Immature natural killer cell (primary cell): ENCODE measurements at regions not wholly inside any gene's neighbourhood (a gene's known extent, or its start where the extent isn't known, plus 50 kb on each side); places are given as distances from the start of the nearest gene placed in this dataset.
"Not testable (repeated sequence)": the region's sequence is repeated elsewhere in the genome, so short reads cannot be mapped to it uniquely, and the experiment has no call there.

Source experiments
- DNase-seq, 3 donors: peaks; one replicate each; pipeline ENCODE4 v3.0.0; 2022; ENCODE audit warnings: mixed read lengths in 1 of 3
- H3K27ac Mint-ChIP-seq, 6 donors: one replicate each; pipeline ENCODE4 v1.8.0; 2020; ENCODE audit warnings: mixed read lengths in 6 of 6, mild to moderate bottlenecking in 5 of 6, inconsistent platforms in 4 of 6, moderate library complexity in 3 of 6
- H3K27me3 Mint-ChIP-seq, 3 donors: one replicate each; pipeline ENCODE4 v1.8.0; 2020 to 2021; ENCODE audit warnings: low read depth in 3 of 3, mild to moderate bottlenecking in 3 of 3, mixed read lengths in 3 of 3, moderate library complexity in 3 of 3, inconsistent platforms in 1 of 3
- H3K36me3 Mint-ChIP-seq, 3 donors: one replicate each; pipeline ENCODE4 v1.8.0; 2020; ENCODE audit warnings: mixed read lengths in 3 of 3, inconsistent platforms in 2 of 3, mild to moderate bottlenecking in 2 of 3
- H3K4me1 Mint-ChIP-seq, 2 donors: one replicate each; pipeline ENCODE4 v1.8.0; 2020; ENCODE audit warnings: inconsistent platforms in 2 of 2, mild to moderate bottlenecking in 2 of 2, mixed read lengths in 2 of 2, moderate library complexity in 1 of 2
- H3K4me3 Mint-ChIP-seq, 5 donors: one replicate each; pipeline ENCODE4 v1.8.0; 2020; ENCODE audit warnings: mild to moderate bottlenecking in 5 of 5, mixed read lengths in 5 of 5, inconsistent platforms in 3 of 5, moderate library complexity in 3 of 5
- H3K9me3 Mint-ChIP-seq, 6 donors: one replicate each; pipeline ENCODE4 v1.8.0; 2020; ENCODE audit warnings: mild to moderate bottlenecking in 6 of 6, mixed read lengths in 6 of 6, inconsistent platforms in 4 of 6, moderate library complexity in 3 of 6

GRCh38 chr3:61460636-61461035 lies 100.7 kb upstream of the PTPRG start:
- Mint-ChIP-seq H3K9me3 (peaks cover 0 to 23% (median under 1%) of the 10 kb centered on the region in 6 donors), H3K27me3 (peaks cover 0 to 2% (median under 1%) of the 10 kb centered on the region in 3 donors), H3K4me3 (no peak overlapping the region), H3K36me3 (no peaks in the 10 kb centered on the region), H3K27ac (no peak overlapping the region), H3K4me1 (no peaks in the 10 kb centered on the region)
- DNase-seq: no peak

- Mint-ChIP-seq H3K4me3 (no peak overlapping the region), H3K4me1 (no peaks in the 10 kb centered on the region)
These were observed 98.2 kb upstream of the PTPRG start for GRCh38 chr3:61463191-61463590.

GRCh38 chr3:61464518-61465140 lies 96.7 kb upstream of the PTPRG start:
- H3K4me3 Mint-ChIP-seq: no peak overlapping the region
- peaks cover 0 to 3% (median 2%) of the 10 kb centered on the region in 3 donors for H3K27me3 Mint-ChIP-seq
- H3K9me3 Mint-ChIP-seq: peaks cover 0 to 15% (median 0%) of the 10 kb centered on the region in 6 donors
- no peak overlapping the region for H3K27ac Mint-ChIP-seq
- no peaks in the 10 kb centered on the region for H3K4me1 Mint-ChIP-seq
- no peaks in the 10 kb centered on the region for H3K36me3 Mint-ChIP-seq
- DNase-seq: no peak

More at GRCh38 chr3:61463191-61463590, 98.2 kb upstream of the PTPRG start:
- DNase-seq: no peak
- H3K27me3 Mint-ChIP-seq: peaks cover 0 to 3% (median 2%) of the 10 kb centered on the region in 3 donors
- no peak overlapping the region for H3K27ac Mint-ChIP-seq
- no peaks in the 10 kb centered on the region for H3K36me3 Mint-ChIP-seq
- H3K9me3 Mint-ChIP-seq: peaks cover 0 to 23% (median 0%) of the 10 kb centered on the region in 6 donors

GRCh38 chr3:61466357-61466756 lies 95.0 kb upstream of the PTPRG start:
- Mint-ChIP-seq H3K4me3 (no peak overlapping the region), H3K9me3 (peaks cover 0 to 7% (median 0%) of the 10 kb centered on the region in 6 donors), H3K27me3 (peaks cover 0 to 3% (median 2%) of the 10 kb centered on the region in 3 donors), H3K27ac (no peak overlapping the region), H3K36me3 (no peaks in the 10 kb centered on the region), H3K4me1 (no peaks in the 10 kb centered on the region)
- no peak for DNase-seq

GRCh38 chr3:61483997-61484396 lies 77.4 kb upstream of the PTPRG start:
- Mint-ChIP-seq H3K4me1 (no peaks in the 10 kb centered on the region), H3K27me3 (no peaks in the 10 kb centered on the region), H3K36me3 (no peaks in the 10 kb centered on the region), H3K9me3 (peaks cover 0 to 7% (median 3%) of the 10 kb centered on the region in 6 donors), H3K4me3 (no peak overlapping the region), H3K27ac (no peak overlapping the region)
- DNase-seq: no peak

GRCh38 chr3:61493339-61493738 lies 68.0 kb upstream of the PTPRG start:
- Mint-ChIP-seq H3K4me1 (no peaks in the 10 kb centered on the region), H3K27ac (no peak overlapping the region), H3K27me3 (peaks cover 0 to 2% (median 0%) of the 10 kb centered on the region in 3 donors), H3K36me3 (no peaks in the 10 kb centered on the region), H3K9me3 (peaks cover 0 to 12% (median 3%) of the 10 kb centered on the region in 6 donors), H3K4me3 (no peak overlapping the region)
- no peak for DNase-seq

- not testable (repeated sequence) for H3K27ac Mint-ChIP-seq, H3K27me3 Mint-ChIP-seq, DNase-seq, H3K4me3 Mint-ChIP-seq, H3K36me3 Mint-ChIP-seq, H3K4me1 Mint-ChIP-seq
- H3K9me3 Mint-ChIP-seq: peaks cover 0 to 13% (median 3%) of the 10 kb centered on the region in 6 donors
These were observed 67.1 kb upstream of the PTPRG start for GRCh38 chr3:61494309-61494708.

GRCh38 chr3:61497463-61497862 lies 63.9 kb upstream of the PTPRG start:
- Mint-ChIP-seq H3K4me3 (no peak overlapping the region), H3K27ac (no peak overlapping the region), H3K36me3 (no peaks in the 10 kb centered on the region), H3K9me3 (peaks cover 0 to 19% (median 3%) of the 10 kb centered on the region in 6 donors), H3K4me1 (no peaks in the 10 kb centered on the region), H3K27me3 (peaks cover 0 to 3% (median 3%) of the 10 kb centered on the region in 3 donors)
- DNase-seq: no peak

- peaks cover 0 to 5% (median 0%) of the 10 kb centered on the region in 3 donors for H3K36me3 Mint-ChIP-seq
- H3K9me3 Mint-ChIP-seq: peaks cover 5 to 29% (median 10%) of the 10 kb centered on the region in 6 donors
- no peak overlapping the region for H3K4me3 Mint-ChIP-seq
- no peak for DNase-seq
- no peaks in the 10 kb centered on the region for H3K4me1 Mint-ChIP-seq
- H3K27me3 Mint-ChIP-seq: peaks cover 2 to 9% (median 5%) of the 10 kb centered on the region in 3 donors
- H3K27ac Mint-ChIP-seq: no peak overlapping the region
These were observed 56.2 kb upstream of the PTPRG start for GRCh38 chr3:61505197-61505596.

- no peak overlapping the region for H3K27ac Mint-ChIP-seq
- H3K4me1 Mint-ChIP-seq: no peaks in the 10 kb centered on the region
- no peak for DNase-seq
- peaks cover 2 to 9% (median 2%) of the 10 kb centered on the region in 3 donors for H3K27me3 Mint-ChIP-seq
- no peak overlapping the region for H3K4me3 Mint-ChIP-seq
- H3K36me3 Mint-ChIP-seq: peaks cover 0 to 5% (median 0%) of the 10 kb centered on the region in 3 donors
- H3K9me3 Mint-ChIP-seq: peaks cover 3 to 21% (median 11%) of the 10 kb centered on the region in 6 donors
These were observed 53.4 kb upstream of the PTPRG start for GRCh38 chr3:61507946-61508345.
